HUES64 (cell line): ENCODE measurements at regions not wholly inside any gene's neighbourhood (a gene's known extent, or its start where the extent isn't known, plus 50 kb on each side); places are given as distances from the start of the nearest gene placed in this dataset.

Source experiments
- H3K27ac ChIP-seq: 2 replicates; pipeline ENCODE4 v1.7.0; 2013; ENCODE audit warnings: low read depth, low read length, inconsistent platforms
- H3K27me3 ChIP-seq: 2 replicates; pipeline ENCODE4 v1.6.1; 2013; ENCODE audit warnings: mild to moderate bottlenecking, low read length; ENCODE audit not compliant: insufficient read depth
- H3K36me3 ChIP-seq: 2 replicates; pipeline ENCODE4 v1.6.1; 2013; ENCODE audit warnings: mild to moderate bottlenecking, low read length; ENCODE audit not compliant: insufficient read depth
- H3K4me1 ChIP-seq: 2 replicates; pipeline ENCODE4 v1.6.1; 2013; ENCODE audit warnings: mild to moderate bottlenecking, low read length, moderate library complexity; ENCODE audit not compliant: insufficient read depth
- H3K4me3 ChIP-seq: 2 replicates; pipeline ENCODE4 v1.5.1; 2013; ENCODE audit warnings: mild to moderate bottlenecking, low read length, moderate library complexity
- H3K9ac ChIP-seq: 2 replicates; pipeline ENCODE4 v1.6.1; 2013; ENCODE audit warnings: mild to moderate bottlenecking, low read depth, low read length
- H3K9me3 ChIP-seq: 2 replicates; pipeline ENCODE4 v1.6.1; 2013; ENCODE audit warnings: low read depth, low read length; ENCODE audit not compliant: insufficient read depth
- WGBS: fragments of 150-250, 120-280 bp; methylation state at CpG from one replicate; pipeline ENCODE4 v1.1.7; 2013; ENCODE audit warnings: missing lambda C conversion rate; 5-methylcytosine and 5-hydroxymethylcytosine counted together

GRCh38 chr13:40160618-40161350 lies 505.3 kb downstream of the COG6 start:
- no peaks in the 10 kb centered on the region; the same call in 1 of the 2 replicates for H3K4me1 ChIP-seq
- no peaks in the 10 kb centered on the region for H3K9me3 ChIP-seq
- no peak overlapping the region for H3K27ac ChIP-seq
- no peaks in the 10 kb centered on the region for H3K36me3 ChIP-seq
- no peaks in the 10 kb centered on the region for H3K27me3 ChIP-seq
- no peak overlapping the region for H3K4me3 ChIP-seq
- WGBS: 90% methylated on average over 5 of the region's 7 CpGs
- H3K9ac ChIP-seq: no peak overlapping the region

DNA sequence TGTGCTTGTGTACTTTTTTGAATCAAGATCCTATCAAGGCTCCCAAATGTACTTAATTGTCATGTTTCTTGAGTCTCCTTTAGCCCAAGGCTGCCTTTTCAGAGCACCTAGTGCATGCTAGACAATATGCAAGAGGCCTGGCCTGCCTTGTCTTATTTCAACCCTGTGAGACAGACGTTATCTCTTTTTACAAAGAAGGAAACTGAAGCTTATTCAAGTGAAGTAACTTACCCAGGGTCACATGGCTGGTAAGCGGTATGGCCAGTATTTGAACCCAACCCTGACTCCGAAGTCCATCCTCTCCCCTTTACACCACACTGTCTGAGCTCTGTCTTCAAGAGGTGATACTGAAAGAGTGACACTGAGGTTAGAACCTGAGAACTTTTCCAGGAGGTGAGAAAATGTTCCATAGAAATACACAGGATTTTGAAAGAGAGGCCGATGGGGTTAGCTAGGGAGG lies 505.1 kb downstream of the FOXO1 start:
- Histone ChIP-seq H3K27ac (no peak overlapping the region), H3K4me3 (no peak overlapping the region), H3K36me3 (no peaks in the 10 kb centered on the region), H3K9ac (no peak overlapping the region), H3K4me1 (no peaks in the 10 kb centered on the region; the same call in 1 of the 2 replicates), H3K27me3 (no peaks in the 10 kb centered on the region), H3K9me3 (no peaks in the 10 kb centered on the region)
- WGBS: 92% methylated on average over 4 of the region's 4 CpGs

- 97% methylated on average over 2 of the region's 2 CpGs for WGBS
- H3K4me1 ChIP-seq: no peaks in the 10 kb centered on the region; the same call in 1 of the 2 replicates
- H3K9me3 ChIP-seq: no peaks in the 10 kb centered on the region
- H3K36me3 ChIP-seq: no peaks in the 10 kb centered on the region
- H3K4me3 ChIP-seq: no peak overlapping the region
- H3K27me3 ChIP-seq: no peaks in the 10 kb centered on the region
- no peak overlapping the region for H3K9ac ChIP-seq
- no peak overlapping the region for H3K27ac ChIP-seq
Measured at GRCh38 chr13:40161931-40162330, 504.5 kb downstream of the FOXO1 start.

- H3K9me3 ChIP-seq: no peaks in the 10 kb centered on the region
- no peak overlapping the region for H3K4me3 ChIP-seq
- no peaks in the 10 kb centered on the region for H3K36me3 ChIP-seq
- WGBS: 89% methylated on average over 11 of the region's 11 CpGs
- H3K4me1 ChIP-seq: no peaks in the 10 kb centered on the region; the same call in 1 of the 2 replicates
- no peak overlapping the region for H3K27ac ChIP-seq
- H3K9ac ChIP-seq: no peak overlapping the region
- H3K27me3 ChIP-seq: no peaks in the 10 kb centered on the region
Measured at GRCh38 chr13:40163066-40164000, 503.1 kb downstream of the FOXO1 start.

DNA sequence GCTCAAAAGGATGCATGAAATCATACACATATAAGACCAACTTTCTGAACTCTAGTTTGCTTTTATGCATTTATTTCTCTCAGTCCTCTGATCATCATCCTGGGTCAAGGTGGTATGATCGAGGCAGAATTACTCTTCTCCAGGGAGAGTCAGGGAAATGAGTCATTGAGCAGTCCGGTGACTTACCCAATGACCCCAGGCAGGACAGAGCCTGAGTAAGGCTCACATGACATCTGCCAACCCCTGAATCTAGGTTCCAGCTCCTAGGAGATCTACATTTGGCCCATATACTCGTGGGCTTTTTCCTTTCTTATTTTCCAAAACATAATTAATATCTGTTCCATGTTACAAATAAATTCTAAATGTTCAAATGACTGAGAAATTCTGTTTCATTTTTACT lies 502.3 kb downstream of the FOXO1 start:
- WGBS: 90% methylated on average over 3 of the region's 3 CpGs
- H3K27ac ChIP-seq: no peak overlapping the region
- H3K27me3 ChIP-seq: no peaks in the 10 kb centered on the region
- no peaks in the 10 kb centered on the region for H3K9me3 ChIP-seq
- no peaks in the 10 kb centered on the region for H3K36me3 ChIP-seq
- no peak overlapping the region for H3K9ac ChIP-seq
- H3K4me3 ChIP-seq: no peak overlapping the region
- no peaks in the 10 kb centered on the region; the same call in 1 of the 2 replicates for H3K4me1 ChIP-seq

- Histone ChIP-seq H3K4me3 (no peak overlapping the region), H3K9me3 (no peaks in the 10 kb centered on the region), H3K36me3 (no peaks in the 10 kb centered on the region), H3K27ac (no peak overlapping the region), H3K4me1 (no peaks in the 10 kb centered on the region; the same call in 1 of the 2 replicates), H3K27me3 (no peaks in the 10 kb centered on the region), H3K9ac (no peak overlapping the region)
- 79% methylated on average over 2 of the region's 2 CpGs for WGBS
Measured at GRCh38 chr13:40165316-40165932, 501.0 kb downstream of the FOXO1 start.

DNA sequence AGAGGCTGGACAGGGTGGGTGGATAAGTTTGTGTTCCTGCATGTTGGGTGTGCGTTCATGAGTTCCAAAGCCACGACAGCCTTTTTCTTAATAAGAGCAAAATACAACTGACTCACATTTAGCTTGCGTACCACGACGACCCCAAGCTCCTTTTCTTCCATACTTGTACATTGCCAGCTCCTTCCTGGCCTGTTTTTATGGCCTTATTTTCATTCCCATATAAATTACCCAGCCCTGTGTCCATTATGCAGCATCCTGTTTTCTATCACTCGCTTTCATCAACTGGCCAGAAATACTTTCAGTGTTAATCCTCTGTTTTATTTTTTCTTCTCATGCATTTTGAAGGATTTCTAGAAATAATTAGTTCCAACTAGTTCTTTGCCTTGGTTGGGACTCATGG lies 499.1 kb downstream of the FOXO1 start:
- no peak overlapping the region for H3K9ac ChIP-seq
- no peaks in the 10 kb centered on the region for H3K27me3 ChIP-seq
- no peak overlapping the region for H3K4me3 ChIP-seq
- no peak overlapping the region for H3K27ac ChIP-seq
- 93% methylated on average over 6 of the region's 6 CpGs for WGBS
- no peaks in the 10 kb centered on the region for H3K36me3 ChIP-seq
- H3K9me3 ChIP-seq: no peaks in the 10 kb centered on the region
- H3K4me1 ChIP-seq: no peaks in the 10 kb centered on the region

DNA sequence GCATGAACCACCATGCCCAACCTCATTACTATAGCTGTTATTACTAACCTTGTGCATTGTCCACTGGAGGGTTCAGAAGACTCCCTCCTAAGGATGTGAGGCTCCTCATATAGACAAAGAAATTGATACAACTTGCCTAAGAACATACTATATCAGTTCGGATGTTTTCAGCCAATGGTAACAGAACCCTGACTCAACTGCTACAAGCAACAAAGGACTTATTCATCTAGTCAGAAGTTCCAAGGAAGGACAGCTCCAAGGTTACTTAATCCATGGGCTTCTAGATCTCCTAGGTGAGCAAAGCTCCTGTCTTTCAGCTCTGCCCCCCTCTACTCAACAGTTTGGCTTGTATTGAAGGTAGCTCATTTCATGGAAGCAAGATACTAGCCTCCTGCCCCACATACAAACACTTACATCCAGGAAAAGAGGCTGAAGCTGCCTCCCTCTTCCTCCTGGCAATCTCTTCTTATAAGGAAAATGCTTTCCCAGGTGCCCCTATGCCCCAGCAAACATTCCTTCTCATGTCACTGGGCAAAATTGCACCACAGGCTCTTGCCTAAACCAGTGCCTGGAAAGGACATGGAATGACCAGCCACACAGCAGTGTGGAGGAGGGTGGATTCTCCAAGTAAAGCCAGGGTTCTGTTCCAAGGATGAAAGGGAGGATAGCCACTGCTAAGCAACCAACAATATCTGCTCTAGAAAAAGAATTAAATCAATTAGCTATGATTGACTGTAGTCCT lies 497.8 kb downstream of the FOXO1 start:
- H3K27ac ChIP-seq: no peak overlapping the region
- WGBS: 95% methylated on average over 1 of the region's 1 CpG

DNA sequence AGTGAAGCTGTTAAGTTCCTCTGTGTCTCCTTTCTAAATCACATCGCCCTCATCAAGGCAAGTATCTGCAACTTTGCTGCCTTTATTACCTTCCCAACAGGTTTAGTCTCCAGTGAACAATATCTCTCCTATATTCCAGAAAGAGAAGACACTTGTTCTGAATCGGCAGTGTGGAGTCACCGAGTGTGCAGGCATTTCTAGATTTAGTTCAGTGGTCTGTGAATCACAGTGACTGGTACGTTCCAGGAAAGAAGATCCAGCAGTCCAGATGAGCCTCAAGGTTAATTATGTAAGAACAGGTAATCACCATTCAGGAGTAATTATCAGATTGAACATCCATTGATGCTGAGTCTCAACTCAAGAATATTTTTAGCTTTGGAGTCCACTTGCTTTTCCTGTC lies 497.0 kb downstream of the FOXO1 start:
- H3K36me3 ChIP-seq: no peaks in the 10 kb centered on the region
- no peaks in the 10 kb centered on the region for H3K9me3 ChIP-seq
- H3K4me3 ChIP-seq: no peak overlapping the region
- no peaks in the 10 kb centered on the region for H3K4me1 ChIP-seq
- H3K27ac ChIP-seq: no peak overlapping the region
- no peak overlapping the region for H3K9ac ChIP-seq
- no peaks in the 10 kb centered on the region for H3K27me3 ChIP-seq
- 94% methylated on average over 4 of the region's 4 CpGs for WGBS

More for the DNA sequence above, 497.8 kb downstream of the FOXO1 start:
- H3K9ac ChIP-seq: no peak overlapping the region
- H3K9me3 ChIP-seq: no peaks in the 10 kb centered on the region
- H3K4me3 ChIP-seq: no peak overlapping the region
- H3K36me3 ChIP-seq: no peaks in the 10 kb centered on the region
- no peaks in the 10 kb centered on the region for H3K4me1 ChIP-seq
- H3K27me3 ChIP-seq: no peaks in the 10 kb centered on the region

DNA sequence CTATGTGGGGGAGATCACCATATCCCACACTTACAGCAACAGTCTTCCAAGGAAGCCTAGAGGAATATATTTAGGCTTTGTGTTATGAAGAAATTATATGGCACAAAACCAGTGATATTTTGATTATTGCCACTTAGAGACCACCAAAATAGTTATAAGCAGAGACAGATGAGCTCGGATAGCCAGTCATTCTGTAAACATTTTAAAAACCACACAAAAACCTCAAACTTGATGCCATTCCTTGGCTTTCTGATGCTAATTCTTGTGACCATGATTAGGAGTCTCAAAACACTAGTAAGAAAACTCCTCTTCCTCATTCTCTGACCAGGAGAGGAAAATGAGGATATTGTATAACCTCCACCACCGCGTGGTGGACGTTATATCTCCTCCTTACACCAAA lies 496.4 kb downstream of the FOXO1 start:
- Histone ChIP-seq H3K27ac (no peak overlapping the region), H3K4me1 (no peaks in the 10 kb centered on the region), H3K9me3 (no peaks in the 10 kb centered on the region), H3K9ac (no peak overlapping the region), H3K4me3 (no peak overlapping the region), H3K27me3 (no peaks in the 10 kb centered on the region), H3K36me3 (no peaks in the 10 kb centered on the region)
- WGBS: 88% methylated on average over 1 of the region's 4 CpGs
